GM19099 (cell line): ENCODE measurements at regions not wholly inside any gene's neighbourhood (a gene's known extent, or its start where the extent isn't known, plus 50 kb on each side); places are given as distances from the start of the nearest gene placed in this dataset.

ENCODE experiments used
- POLR2A ChIP-seq: IDR thresholded peaks from 3 replicates; pipeline ENCODE4 v1.6.1; 2011; ENCODE audit warnings: low read depth; ENCODE audit not compliant: insufficient read length; ENCODE audit errors: extremely low read depth

DNA sequence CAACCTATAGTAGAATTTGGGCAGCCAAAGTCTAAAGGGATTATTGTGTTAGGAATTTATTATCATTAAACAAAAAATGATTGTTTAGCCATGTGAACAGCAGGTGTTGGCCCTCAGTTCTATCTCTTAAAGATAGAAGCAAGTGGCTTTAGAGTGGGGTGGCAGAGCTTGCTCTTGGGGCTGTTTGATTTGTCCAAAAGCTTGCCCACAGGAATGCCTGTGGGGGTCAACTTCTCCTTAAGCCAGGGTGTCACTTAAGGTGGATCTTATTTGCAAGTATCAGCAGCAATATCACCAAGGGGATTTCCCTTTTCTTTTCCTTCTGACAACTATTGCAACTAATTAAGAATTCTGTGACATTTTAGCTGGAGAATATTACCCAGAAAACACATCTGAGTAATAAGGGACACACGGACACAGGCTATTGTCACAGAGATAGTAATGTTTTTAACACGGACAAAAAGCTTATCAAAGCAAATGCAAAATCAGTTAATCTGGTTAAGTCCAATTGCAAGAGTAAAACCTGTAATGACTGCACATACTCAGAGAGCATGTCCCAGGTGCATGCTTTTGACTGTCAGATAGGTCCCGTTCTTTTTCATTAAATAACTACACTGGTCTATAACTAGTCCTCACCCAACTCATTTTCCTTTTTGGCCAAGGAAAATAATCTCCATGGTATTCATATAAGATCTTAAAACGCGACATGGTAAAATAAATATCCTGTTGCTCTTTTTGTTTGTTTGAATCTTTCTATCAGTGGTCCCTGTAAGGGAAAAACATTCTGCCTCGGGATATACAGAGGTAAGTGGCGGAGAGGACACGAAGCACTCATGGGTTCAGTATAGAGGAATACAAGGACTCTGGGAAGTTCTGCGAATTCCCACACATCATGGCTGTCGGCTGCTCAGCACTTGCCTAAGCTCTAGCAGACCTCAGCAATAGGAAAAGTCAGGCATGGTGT lies 172.1 kb upstream of the RFC3 start:
- no peak for TF ChIP-seq POLR2A

- TF ChIP-seq POLR2A: no peak
Observed at GRCh38 chr13:33649212-33649878, 168.6 kb upstream of the RFC3 start.

DNA sequence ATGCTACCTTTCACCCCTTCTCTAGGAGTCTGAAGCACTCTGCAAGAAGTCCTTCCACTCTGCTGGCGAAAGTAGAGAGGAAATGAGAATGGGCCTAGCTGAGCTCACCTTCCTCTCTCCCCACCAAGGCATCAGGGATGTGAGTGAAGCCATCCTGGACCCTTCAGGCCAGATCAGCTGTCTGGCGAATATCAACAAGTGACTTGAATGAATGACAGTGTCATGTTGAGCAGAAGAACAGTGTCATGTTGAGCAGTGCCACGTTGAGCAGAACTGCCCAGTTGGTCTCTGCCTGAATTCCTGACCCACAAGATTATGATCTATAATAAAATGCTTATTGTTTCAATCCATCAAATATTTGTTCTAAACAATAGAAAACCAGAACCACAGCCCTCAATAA lies 166.2 kb upstream of the RFC3 start:
- TF ChIP-seq POLR2A: no peak

- TF ChIP-seq POLR2A: no peak
Observed at GRCh38 chr13:33657274-33657673, 160.7 kb upstream of the RFC3 start.

DNA sequence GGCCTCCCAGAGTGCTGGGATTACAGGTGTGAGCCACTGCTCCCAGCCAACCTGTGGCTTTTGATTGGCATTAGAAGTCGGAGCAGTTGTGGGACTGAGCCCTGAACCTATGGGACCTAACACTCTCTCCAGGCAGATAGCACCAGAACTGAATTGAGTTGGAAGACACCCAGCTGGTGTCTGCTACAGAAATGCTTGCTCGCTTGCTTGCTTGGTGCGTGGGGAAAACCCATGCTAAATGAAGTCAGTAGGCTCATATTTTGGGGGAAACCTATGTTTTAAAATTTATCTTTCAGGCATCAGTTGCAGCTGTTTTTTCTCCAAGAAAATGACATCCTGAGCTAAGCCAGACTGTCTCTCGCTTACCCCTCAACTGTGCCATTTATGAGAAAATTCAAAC lies 158.5 kb upstream of the RFC3 start:
- no peak for TF ChIP-seq POLR2A

GRCh38 chr13:33659894-33660293 lies 158.1 kb upstream of the RFC3 start:
- no peak for TF ChIP-seq POLR2A

DNA sequence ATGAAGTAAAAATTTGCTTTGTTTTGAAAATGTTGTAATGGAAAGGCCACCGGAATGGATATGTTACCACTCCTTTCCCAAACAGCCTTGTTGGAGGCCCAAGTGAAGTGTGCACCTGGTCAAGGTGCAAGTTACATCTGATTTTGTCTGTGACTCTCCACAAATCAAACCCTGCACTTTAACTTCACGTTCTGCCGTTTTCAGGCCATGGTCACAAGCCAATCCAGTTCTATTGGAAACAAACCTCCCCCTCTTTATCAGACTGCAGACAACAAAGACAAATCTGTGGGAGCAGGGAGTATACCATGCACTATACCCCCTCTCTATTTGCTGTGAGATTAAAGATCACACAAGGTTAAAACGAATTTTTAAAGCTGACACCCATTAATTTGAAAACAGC lies 155.6 kb upstream of the RFC3 start:
- no peak for TF ChIP-seq POLR2A

- TF ChIP-seq POLR2A: no peak
Observed at GRCh38 chr13:33665626-33666175, 152.2 kb upstream of the RFC3 start.

GRCh38 chr13:33671560-33671959 lies 146.4 kb upstream of the RFC3 start:
- no peak for TF ChIP-seq POLR2A

DNA sequence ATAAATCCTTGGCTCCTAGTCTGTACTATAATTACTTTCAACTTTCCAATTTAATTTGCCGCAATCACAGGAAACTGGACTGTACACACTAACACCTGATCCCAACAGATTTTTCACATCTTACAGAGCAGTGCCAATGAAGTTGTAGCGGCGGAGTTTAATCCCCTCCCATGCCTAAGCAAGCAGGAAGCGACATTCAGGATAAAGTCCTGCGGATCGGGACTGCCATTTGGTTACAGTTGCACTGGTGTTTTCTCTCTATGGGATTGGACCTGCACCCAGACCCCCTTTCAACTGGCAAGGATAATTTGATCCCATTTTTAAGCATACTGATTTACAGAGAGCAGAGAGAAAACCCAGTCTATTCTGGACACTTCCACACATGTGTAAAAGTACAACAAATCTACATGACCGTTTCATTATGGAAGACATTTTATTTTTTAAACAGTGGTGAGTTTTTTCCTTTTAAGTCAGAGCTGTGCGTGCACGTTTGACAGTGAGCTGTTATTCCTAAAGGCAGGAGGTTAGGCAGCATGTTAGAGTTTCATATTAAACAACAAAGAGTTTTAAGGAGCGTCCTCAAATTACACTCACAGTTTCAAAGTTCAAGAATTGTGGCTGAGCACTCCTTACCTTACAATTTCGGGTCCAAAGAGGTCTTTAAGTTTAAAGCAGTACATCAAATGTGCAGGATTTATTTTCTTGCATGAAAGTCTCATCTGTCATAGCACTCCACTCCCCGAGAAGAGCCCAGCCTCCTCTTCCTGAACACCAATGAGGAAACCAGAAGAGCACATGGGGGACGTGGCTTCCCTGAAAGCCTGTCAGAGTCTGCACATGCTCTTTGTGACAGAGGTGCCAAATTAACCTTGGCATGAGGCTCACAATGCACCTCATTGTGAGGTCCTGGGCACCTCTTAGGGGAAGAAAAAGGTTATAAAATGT lies 141.6 kb upstream of the RFC3 start:
- TF ChIP-seq POLR2A: peak; percentile 23

GRCh38 chr13:33677215-33677614 lies 140.7 kb upstream of the RFC3 start:
- TF ChIP-seq POLR2A: no peak

DNA sequence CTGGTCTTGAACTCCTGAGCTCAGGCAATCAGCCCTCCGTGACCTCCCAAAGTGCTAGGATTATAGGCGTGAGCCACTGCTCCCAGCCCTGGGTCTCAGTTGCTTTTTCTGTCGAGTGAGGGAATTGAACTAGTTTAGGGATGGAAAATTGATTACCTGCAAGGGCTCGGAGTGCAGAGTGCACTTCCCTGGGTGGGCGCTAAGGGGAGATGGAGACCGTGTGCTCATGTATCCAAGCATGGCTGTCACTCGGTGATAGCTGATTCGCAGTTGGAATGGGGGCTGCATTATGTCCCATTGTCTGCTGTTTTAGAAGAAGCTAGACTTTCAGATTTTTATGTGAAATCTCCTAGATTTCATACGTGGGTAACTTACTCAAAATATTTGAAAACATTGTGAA lies 139.9 kb upstream of the RFC3 start:
- no peak for TF ChIP-seq POLR2A

GRCh38 chr13:33678906-33679657 lies 138.9 kb upstream of the RFC3 start:
- TF ChIP-seq POLR2A: peak; percentile 77

DNA sequence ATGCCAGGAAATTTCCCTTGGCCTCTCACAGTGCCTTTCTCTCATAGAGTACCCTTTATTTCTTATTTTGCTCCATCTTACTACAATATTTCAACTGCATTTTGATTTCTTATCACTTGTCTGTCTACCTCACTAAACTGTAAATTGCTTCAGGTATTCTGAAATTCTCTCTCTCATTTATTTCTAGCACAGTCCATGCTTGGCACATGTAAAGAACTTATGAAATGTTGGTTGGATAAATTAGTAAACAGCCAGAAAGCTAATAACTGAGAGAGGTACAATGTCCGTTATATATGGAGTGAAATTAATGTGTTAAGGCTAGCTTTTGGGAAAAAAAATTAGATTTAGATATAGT lies 138.3 kb upstream of the RFC3 start:
- TF ChIP-seq POLR2A: no peak

GRCh38 chr13:33682020-33682564 lies 135.9 kb upstream of the RFC3 start:
- no peak for TF ChIP-seq POLR2A

GRCh38 chr13:33683376-33683775 lies 134.6 kb upstream of the RFC3 start:
- TF ChIP-seq POLR2A: no peak
